HepG2 (cell line): ENCODE measurements at regions not wholly inside any gene's neighbourhood (a gene's known extent, or its start where the extent isn't known, plus 50 kb on each side); places are given as distances from the start of the nearest gene placed in this dataset.

Experiments used
- ATAC-seq: fragments of 200-7000 bp; cut with Tn5 transposase; 3 replicates; pipeline ENCODE4 v1.9.1; 2020; ENCODE audit warnings: mild to moderate bottlenecking, moderate library complexity
- BruUV-seq: library from RNA; stranded (reverse); fragments of 400-500 nt; replicated peaks from 2 replicates; lab custom pipeline; 2021; lab: Mats Ljungman, UMichigan
- CTCF ChIA-PET: fragments of 300-600 bp; formaldehyde crosslinking; extraction: SDS; loops from one replicate; lab custom pipeline; 2021; ENCODE audit warnings: low total read pairs, inconsistent platforms, low intra/inter-chr PET ratio; lab: Yijun Ruan, JAX
- POLR2A ChIA-PET: fragments of 350-600 bp; sonication (Branson Sonifier 250); formaldehyde crosslinking; loops from one replicate; lab custom pipeline; 2020; ENCODE audit warnings: antibody characterized with exemption, inconsistent platforms; lab: Yijun Ruan, JAX
- DNase-seq: peaks from one replicate; pipeline ENCODE4 v3.0.0-alpha.2; 2015; ENCODE audit warnings: low spot score
- FAIRE-seq: peaks from 3 replicates; lab custom pipeline; 2011; peaks lifted over from hg19 to GRCh38; lab: Jason Lieb, UNC
- H2AFZ ChIP-seq: one replicate; pipeline ENCODE4 v1.6.1; 2011; ENCODE audit warnings: low read length, inconsistent platforms
- H3K27ac ChIP-seq: fragments of 300-600 bp; 3 replicates; pipeline ENCODE4 v1.8.0; 2011; ENCODE audit warnings: mixed run types, mild to moderate bottlenecking, mixed read lengths, low read length, inconsistent platforms; ENCODE audit not compliant: insufficient read depth; ENCODE audit errors: extremely low read length
- H3K27me3 ChIP-seq, 2 experiments: fragments of 200-600 bp in 1 of 2; 2 replicates in 1 of 2; 3 replicates in 1 of 2; pipeline versions ENCODE4 v1.6.0 to v1.8.0; 2011; ENCODE audit warnings: low read length in 2 of 2, mild to moderate bottlenecking in 2 of 2, moderate library complexity in 2 of 2, inconsistent platforms in 1 of 2; ENCODE audit not compliant: insufficient read depth in 2 of 2, control insufficient read depth in 1 of 2
- H3K36me3 ChIP-seq, 2 experiments: fragments of 200-600 bp in 1 of 2; replicated peaks in 1 of 2; 2 replicates in 1 of 2; 3 replicates in 1 of 2; pipeline versions ENCODE4 v1.5.1 to v1.8.0; 2011; ENCODE audit warnings: low read length in 2 of 2, inconsistent platforms in 1 of 2; ENCODE audit not compliant: insufficient read depth in 2 of 2, control insufficient read depth in 1 of 2
- H3K4me1 ChIP-seq: 2 replicates; pipeline ENCODE4 v1.5.1; 2012; ENCODE audit warnings: low read length, inconsistent platforms; ENCODE audit not compliant: insufficient read depth
- H3K4me2 ChIP-seq: 2 replicates; pipeline ENCODE4 v1.6.0; 2011; ENCODE audit warnings: low read depth, low read length, inconsistent platforms
- H3K4me3 ChIP-seq, 3 experiments: fragments of 200-600 bp in 1 of 3; sonication (generic), shearing (Covaris generic) in 1 of 3; replicated peaks in 1 of 3; 2 replicates each; pipeline ENCODE4 v1.5.1; 2011 to 2016; ENCODE audit warnings: low read length in 3 of 3, inconsistent platforms in 2 of 3, low read depth in 2 of 3, mild to moderate bottlenecking in 2 of 3, control low read depth in 1 of 3, mixed read lengths in 1 of 3; ENCODE audit not compliant: insufficient read depth in 1 of 3
- H3K79me2 ChIP-seq: one replicate; pipeline ENCODE4 v1.6.1; 2011; ENCODE audit warnings: low read length, inconsistent platforms; ENCODE audit not compliant: insufficient read depth
- H3K9ac ChIP-seq: 2 replicates; pipeline ENCODE4 v1.6.0; 2011; ENCODE audit warnings: mild to moderate bottlenecking, low read depth, low read length, inconsistent platforms; ENCODE audit not compliant: insufficient read depth
- H3K9me3 ChIP-seq: 2 replicates; pipeline ENCODE4 v1.5.1; 2012; ENCODE audit warnings: mild to moderate bottlenecking, low read length
- H4K20me1 ChIP-seq: 2 replicates; pipeline ENCODE4 v1.6.0; 2011; ENCODE audit warnings: inconsistent platforms, mild to moderate bottlenecking, low read length, moderate library complexity; ENCODE audit not compliant: insufficient read depth
- ARID3A ChIP-seq: IDR thresholded peaks from 2 replicates; pipeline ENCODE4 v1.6.1; 2012; ENCODE audit warnings: low read depth, low read length, improper control_type of control experiment
- CAMTA2 ChIP-seq: sonication (generic); formaldehyde crosslinking; IDR thresholded peaks from 2 replicates; pipeline ENCODE4 v1.4.0; 2020; ENCODE audit warnings: mild to moderate bottlenecking, missing genetic modification reagents, borderline replicate concordance
- JUND ChIP-seq: sonication (generic); formaldehyde crosslinking; IDR thresholded peaks from 2 replicates; pipeline ENCODE4 v1.8.0; 2022; ENCODE audit warnings: mild to moderate bottlenecking, missing genetic modification reagents
- TERF1 ChIP-seq: sonication (generic); formaldehyde crosslinking; IDR thresholded peaks from 2 replicates; pipeline ENCODE4 v1.8.0; 2022; ENCODE audit warnings: mild to moderate bottlenecking, missing genetic modification reagents, moderate library complexity
- ZNF142 ChIP-seq: sonication (generic); formaldehyde crosslinking; IDR thresholded peaks from 2 replicates; pipeline ENCODE4 v1.4.0; 2020; ENCODE audit warnings: missing genetic modification reagents
- ZNF274 ChIP-seq: sonication (generic); formaldehyde crosslinking; IDR thresholded peaks from 2 replicates; pipeline ENCODE4 v1.5.1; 2020; ENCODE audit warnings: mild to moderate bottlenecking, missing genetic modification reagents
- ZNF326 ChIP-seq: sonication (generic); formaldehyde crosslinking; IDR thresholded peaks from 2 replicates; pipeline ENCODE4 v1.4.0; 2020; ENCODE audit warnings: missing genetic modification reagents, borderline replicate concordance
- WGBS: methylation state at CpG from one replicate; pipeline ENCODE4 v1.1.6; 2017; ENCODE audit warnings: low lambda C conversion rate; 5-methylcytosine and 5-hydroxymethylcytosine counted together
- in situ Hi-C: cut with HindIII; loops from 2 replicates; pipeline ENCODE4 v1.10.0; 2017; ENCODE audit warnings: low pct_unique_long_range_greater_than_20kb; ENCODE audit not compliant: extremely low pct_ligation_motif_present
- intact Hi-C: fragments of 100-400 bp; cut with micrococcal nuclease; formaldehyde crosslinking; loops from one replicate; pipeline ENCODE4 v1.10.0; 2022; ENCODE audit not compliant: unreplicated experiment
- TF ChIP-seq, protein P1 (sequence below): sonication (generic); formaldehyde crosslinking; IDR thresholded peaks from 2 replicates; pipeline ENCODE4 v1.4.0; 2020; ENCODE audit warnings: missing genetic modification reagents, mild to moderate bottlenecking, borderline replicate concordance

GRCh38 chr10:33819206-33819605 is 484.7 kb upstream of the NRP1 start:
- Histone ChIP-seq H3K4me3 (no peak overlapping the region), H2AFZ (no peak overlapping the region), H3K79me2 (no peaks in the 10 kb centered on the region), H3K4me2 (no peak overlapping the region), H3K9ac (no peak overlapping the region), H3K4me1 (no peaks in the 10 kb centered on the region), H3K27me3 (no peaks in the 10 kb centered on the region), H3K36me3 (no peaks in the 10 kb centered on the region), H3K9me3 (no peaks in the 10 kb centered on the region), H3K27ac (no peak overlapping the region), H4K20me1 (no peaks in the 10 kb centered on the region)
- TF ChIP-seq CAMTA2 (CRISPR knock-in tag) (no peak), ZNF142 (CRISPR knock-in tag) (no peak), TERF1 (CRISPR knock-in tag) (no peak), JUND (CRISPR knock-in tag) (no peak), ARID3A (no peak), ZNF326 (no peak), ZNF274 (CRISPR knock-in tag) (no peak)
- TF ChIP-seq, protein P1, sequence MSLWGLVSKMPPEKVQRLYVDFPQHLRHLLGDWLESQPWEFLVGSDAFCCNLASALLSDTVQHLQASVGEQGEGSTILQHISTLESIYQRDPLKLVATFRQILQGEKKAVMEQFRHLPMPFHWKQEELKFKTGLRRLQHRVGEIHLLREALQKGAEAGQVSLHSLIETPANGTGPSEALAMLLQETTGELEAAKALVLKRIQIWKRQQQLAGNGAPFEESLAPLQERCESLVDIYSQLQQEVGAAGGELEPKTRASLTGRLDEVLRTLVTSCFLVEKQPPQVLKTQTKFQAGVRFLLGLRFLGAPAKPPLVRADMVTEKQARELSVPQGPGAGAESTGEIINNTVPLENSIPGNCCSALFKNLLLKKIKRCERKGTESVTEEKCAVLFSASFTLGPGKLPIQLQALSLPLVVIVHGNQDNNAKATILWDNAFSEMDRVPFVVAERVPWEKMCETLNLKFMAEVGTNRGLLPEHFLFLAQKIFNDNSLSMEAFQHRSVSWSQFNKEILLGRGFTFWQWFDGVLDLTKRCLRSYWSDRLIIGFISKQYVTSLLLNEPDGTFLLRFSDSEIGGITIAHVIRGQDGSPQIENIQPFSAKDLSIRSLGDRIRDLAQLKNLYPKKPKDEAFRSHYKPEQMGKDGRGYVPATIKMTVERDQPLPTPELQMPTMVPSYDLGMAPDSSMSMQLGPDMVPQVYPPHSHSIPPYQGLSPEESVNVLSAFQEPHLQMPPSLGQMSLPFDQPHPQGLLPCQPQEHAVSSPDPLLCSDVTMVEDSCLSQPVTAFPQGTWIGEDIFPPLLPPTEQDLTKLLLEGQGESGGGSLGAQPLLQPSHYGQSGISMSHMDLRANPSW = no peak
- FAIRE-seq = no peak
- CTCF ChIA-PET = no interaction called here
- no TSS peak for BruUV-seq
- no peak for DNase-seq
- intact Hi-C loops (no loop called here), in situ Hi-C loops (no loop called here)
- ATAC-seq = no peak
- POLR2A ChIA-PET = no interaction called here
- WGBS = 28% methylated on average over 1 of the region's 1 CpG
